SK-N-MC (cell line): ENCODE measurements at regions not wholly inside any gene's neighbourhood (a gene's known extent, or its start where the extent isn't known, plus 50 kb on each side); places are given as distances from the start of the nearest gene placed in this dataset.

Experiments used
- EZH2 ChIP-seq: fragments of 200-600 bp; sonication (generic); IDR thresholded peaks from one replicate; pipeline ENCODE4 v1.6.1; 2017; ENCODE audit warnings: antibody characterized with exemption
- POLR2AphosphoS5 ChIP-seq: IDR thresholded peaks from 2 replicates; pipeline ENCODE4 v1.6.1; 2012; ENCODE audit warnings: mild to moderate bottlenecking, low read depth, low read length, borderline replicate concordance

DNA sequence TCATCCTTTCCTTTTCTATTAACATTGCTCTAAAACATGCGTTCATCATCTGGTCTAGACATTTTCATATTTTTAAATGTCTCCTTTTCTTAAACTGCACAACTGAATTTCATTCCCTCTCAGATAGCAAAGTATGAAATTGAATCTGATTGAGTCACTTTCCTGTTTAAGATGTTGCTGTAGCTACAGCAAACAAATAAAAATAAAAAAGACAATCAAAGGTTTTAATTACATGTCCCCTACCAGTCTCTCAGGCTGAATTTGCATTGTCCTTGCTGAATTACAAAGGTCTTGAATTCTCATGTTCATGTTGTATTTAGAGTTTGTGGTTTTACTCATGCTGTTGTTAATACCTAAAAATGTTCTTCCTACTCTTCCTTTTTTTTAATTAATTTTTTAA lies 537.9 kb upstream of the LRATD1 start:
- TF ChIP-seq POLR2AphosphoS5: no peak
- TF ChIP-seq EZH2: no peak
